ENCODE measurements at regions not wholly inside any gene's neighbourhood (a gene's known extent, or its start where the extent isn't known, plus 50 kb on each side); places are given as distances from the start of the nearest gene placed in this dataset.

GRCh38 chrX:74133156-74133796, 170.7 kb upstream of the ZCCHC13 start:
- TF ChIP-seq SP1 (CRISPR knock-in tag; conservative IDR thresholded peaks at IDR 0.05) (no peak), EMX1 (CRISPR knock-in tag; IDR thresholded peaks at IDR 0.05) (no peak), FOXJ3 (CRISPR knock-in tag; IDR thresholded peaks at IDR 0.05; ENCODE audit: borderline replicate concordance) (no peak), CTCF (IDR thresholded peaks at IDR 0.05) (peak; percentile 56), MAX (CRISPR knock-in tag; IDR thresholded peaks at IDR 0.05) (no peak), IRF2 (CRISPR knock-in tag; IDR thresholded peaks at IDR 0.05; ENCODE audit: borderline replicate concordance, low read depth) (no peak), NR2C2 (CRISPR knock-in tag; IDR thresholded peaks at IDR 0.05) (no peak), FOXP1 (CRISPR knock-in tag; IDR thresholded peaks at IDR 0.05; ENCODE audit: borderline replicate concordance) (no peak), ZNF263 (CRISPR knock-in tag; IDR thresholded peaks at IDR 0.05; ENCODE audit: low read depth) (no peak)
